GM21515 (cell line): ENCODE measurements at regions not wholly inside any gene's neighbourhood (a gene's known extent, or its start where the extent isn't known, plus 50 kb on each side); places are given as distances from the start of the nearest gene placed in this dataset.

Experiments used
- ATAC-seq: cut with Tn5 transposase; IDR thresholded peaks from one replicate; pipeline ENCODE4 v1.9.1; 2021; ENCODE audit not compliant: unreplicated experiment

DNA sequence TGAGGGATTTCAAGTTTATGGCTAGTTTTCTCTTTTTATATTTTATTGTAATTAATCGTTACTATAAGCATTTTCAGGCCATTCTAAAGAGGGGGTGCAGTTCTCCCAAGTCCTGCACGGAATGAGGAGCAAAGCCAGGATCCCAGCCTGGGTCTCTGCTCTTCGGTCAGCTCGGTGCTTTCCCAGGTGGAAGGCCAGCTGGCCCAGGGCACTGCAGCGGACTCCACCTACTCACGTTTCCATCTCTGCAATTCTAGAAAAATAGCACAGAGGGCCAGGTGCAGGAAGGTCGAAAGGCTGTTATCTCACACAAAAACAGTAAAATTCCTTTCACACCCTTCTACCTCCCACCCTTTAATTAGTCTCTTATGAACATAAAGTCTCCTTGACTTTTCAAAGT, 59.5 kb upstream of the HES1 start:
- no peak for ATAC-seq

DNA sequence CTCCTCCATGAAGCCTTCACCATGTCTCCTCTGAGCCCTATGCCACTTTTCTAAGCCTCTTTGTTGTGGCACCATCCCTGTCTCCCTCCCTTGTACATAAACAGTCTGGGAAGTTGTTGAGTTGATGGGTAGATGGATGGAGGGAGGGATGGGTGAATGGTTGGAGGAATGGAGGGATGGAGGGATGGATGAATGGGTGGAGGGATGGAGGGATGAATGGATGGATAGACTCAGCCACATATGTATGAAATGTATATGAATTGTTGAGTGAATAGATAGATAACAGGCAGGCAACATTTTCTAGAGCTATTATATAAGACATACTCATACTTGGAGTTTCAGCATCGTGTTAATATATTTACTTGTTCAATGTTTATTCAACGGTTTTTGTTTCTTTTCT, 58.3 kb upstream of the HES1 start:
- ATAC-seq, result no peak

DNA sequence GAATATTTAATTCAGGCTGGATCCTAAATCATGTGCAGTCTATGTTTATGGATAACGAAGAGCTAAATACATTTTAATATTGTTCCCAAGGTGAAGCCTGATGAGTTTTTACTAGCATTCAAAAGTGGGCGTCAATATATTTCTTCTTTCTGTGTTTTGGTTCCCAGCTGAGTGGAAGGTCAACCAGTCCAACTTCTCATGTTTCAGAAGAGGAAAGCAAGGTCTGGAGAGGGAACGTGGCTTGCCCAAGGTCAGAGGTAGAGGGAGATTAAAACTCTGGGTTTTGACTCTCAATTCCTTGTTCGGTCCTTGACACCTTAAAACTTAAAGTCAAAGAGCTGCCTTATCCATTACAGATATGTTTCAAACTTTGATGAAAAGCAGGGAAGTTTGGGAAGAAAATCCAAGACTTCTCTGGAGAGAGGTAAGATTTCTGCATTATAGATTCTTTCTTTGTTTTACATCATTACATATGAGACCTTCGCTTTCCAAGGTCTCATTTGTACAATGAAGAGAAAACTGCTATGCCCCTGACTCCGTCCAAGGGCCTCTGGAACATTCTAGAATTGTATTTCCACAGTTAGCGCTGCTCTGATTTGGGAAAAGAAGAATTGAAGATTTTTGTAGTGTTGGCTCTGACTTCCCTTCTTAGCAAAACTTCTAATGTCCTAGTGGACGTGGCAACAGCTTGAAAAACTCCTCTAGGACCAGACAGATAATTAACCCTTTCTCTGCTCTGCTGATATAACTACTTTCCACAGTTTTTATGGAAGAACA, 57.7 kb upstream of the HES1 start:
- no peak for ATAC-seq

DNA sequence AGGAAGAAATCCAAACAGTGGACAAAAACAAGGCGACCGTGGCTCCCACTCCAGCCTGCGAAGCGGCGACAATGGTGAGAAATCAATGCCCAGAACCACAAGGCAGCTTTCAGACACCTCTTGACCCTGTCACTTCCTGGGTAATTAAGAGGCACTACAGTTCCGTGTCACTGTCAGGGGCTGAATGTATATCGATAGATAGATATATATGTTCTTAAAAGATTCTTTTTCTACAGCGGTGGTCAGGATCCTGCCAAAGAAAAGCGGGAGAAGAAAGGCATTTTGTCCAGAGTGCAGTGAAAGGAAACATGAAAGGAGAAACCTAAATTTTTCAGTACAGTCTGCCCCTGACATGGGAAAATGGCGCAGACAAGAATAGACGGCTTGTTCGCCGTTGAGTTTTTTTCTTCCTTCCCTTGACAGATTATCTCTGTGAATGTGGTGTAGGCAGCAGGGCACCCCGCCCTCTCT, 56.2 kb upstream of the HES1 start:
- ATAC-seq, result no peak

DNA sequence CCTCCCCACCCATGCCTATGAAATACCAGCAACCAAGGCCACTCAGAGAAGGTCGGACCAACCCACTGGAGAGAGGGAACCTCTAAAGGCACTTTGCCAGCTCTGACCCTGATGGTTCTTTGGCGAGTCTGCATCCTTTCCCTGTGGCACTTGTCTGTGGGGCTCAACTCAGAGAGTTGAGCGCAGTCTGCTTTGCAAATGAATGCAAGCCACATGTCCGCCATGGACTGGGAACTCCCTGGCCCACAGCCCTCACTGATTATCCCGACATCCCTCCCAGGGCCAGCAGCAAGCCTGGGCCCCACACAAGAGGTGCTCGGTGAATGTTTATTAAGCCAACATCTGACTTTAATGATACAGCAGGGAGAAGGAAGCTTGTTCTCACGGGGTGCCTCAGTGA, 55.5 kb upstream of the HES1 start:
- ATAC-seq, result no peak

DNA sequence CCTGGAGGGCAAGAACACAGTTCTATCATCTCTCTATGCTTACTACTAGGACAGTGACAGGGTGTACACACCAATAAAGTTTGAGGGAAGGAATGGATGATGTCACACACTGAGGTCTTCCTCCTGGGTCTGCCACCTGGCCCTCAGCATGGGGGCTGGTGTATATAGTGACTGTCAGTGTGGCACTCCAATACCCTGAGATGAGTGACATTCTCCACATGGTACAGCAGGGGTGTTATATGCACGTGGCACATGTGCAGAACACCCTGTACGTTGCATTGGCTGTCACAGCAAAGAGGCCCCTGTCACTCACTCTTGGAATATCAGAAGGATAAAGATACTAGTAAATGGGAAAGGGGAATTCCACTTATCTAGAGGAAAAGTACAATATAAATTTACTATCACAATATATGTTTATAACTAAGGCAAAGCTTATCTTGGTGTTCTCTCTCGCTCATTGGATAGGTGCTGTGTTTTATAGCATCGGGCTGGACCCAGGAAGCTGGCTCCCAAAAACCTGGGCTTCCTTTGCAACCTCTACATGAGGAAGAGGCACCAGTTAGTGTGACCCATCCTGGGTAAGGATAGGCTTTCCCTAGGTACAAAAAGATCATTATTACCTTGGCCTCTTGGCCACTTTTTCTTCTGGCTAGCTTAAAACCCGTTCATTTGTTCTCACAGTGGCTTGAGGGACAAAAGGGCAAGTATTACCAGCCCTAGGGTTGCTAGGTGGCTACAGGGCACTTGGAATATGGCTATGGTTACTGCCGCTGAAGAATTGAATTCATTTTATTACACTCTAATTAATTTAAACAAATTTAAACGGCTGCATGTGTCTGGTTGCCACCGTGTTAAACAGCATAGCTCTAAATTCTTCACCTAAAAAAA, 54.8 kb upstream of the HES1 start:
- ATAC-seq, result no peak

DNA sequence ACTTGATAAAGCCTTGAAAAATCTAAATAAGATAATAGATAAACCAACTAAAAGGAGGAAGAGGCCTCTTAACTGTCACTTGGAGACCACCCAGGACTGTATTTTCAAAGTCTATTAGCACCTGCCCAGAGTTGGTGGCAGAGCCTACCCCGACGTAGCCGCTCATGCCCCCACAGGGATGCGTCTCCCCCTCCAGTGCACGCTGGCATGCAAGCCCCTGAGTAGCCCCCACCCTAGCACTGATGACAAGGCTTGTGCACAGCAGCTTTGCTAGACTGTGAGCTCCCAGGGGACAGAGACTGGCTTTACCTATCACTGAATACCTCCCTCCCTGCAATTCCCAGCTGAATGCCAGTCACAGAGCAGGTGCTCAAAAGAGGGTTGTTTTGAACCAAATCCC, 54.1 kb upstream of the HES1 start:
- ATAC-seq, result no peak

DNA sequence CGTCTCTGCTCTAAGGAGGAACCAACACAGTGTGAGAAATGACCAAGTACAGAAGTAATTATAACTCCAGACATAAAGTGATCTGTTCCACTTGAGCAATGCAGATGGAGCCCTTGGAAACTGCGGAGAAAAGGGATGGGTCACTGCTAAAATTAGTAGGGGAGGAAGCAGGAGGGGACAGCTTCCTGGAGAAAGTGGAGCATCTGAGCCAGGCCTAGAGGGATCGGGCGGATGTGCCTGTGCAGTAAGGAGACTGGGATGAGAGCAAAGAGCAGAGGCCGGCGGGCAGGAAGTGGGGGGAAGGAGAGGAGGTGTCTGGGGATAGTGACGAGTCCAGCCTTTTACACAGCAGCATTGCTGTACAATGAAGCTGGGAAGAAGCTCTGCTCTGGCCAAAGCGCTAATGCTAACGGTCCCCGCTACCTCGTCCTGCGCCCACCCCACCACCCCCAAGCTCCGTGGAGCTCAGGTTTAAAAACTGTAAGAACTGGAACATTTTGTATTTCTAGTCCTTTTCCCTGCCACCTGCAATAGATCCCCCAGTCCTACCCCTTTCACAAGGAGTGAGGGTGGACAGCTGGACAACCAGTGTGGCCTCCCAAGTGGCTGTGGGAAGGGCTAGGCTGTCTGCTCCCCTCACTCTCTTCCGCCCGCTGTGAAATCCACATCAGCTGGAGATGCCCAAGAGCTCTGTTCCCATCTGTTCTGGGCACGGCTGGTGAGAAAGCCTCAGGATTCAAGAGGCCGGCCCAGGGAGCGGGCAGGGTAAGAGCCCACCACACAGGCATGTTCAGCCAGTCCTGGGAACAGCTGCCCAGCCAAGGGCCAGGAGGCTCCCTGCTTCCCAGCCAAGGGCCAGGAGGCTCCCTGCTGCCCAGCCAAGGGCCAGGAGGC, 53.0 kb upstream of the HES1 start:
- no peak for ATAC-seq

DNA sequence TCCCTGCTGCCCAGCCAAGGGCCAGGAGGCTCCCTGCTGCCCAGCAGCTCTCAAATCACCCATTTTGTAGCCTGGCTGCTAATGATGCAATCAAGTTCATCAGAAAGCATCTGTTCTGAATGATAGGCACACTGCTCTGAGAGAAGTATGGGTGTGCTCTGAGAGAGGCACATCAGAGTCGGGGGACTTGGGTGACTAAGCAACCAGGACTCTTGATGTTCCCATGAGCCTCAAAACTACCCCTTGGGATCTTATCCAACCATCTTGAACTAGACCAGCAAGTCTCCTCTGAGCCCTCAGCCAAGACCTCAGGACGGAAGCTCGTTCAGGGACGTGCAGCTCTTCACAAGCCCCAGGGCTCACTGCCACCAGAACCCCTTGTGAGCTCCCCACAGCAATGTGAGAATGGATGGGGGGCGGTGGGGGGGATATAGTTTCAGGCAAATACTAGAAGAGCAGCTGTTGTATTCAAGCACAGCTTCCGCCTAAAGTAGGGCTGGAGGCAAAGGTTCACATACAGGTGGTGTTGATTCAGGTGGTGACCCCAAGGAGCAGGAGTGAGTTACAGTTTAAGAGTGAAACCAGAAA, 52.2 kb upstream of the HES1 start:
- peak; percentile 39 for ATAC-seq

DNA sequence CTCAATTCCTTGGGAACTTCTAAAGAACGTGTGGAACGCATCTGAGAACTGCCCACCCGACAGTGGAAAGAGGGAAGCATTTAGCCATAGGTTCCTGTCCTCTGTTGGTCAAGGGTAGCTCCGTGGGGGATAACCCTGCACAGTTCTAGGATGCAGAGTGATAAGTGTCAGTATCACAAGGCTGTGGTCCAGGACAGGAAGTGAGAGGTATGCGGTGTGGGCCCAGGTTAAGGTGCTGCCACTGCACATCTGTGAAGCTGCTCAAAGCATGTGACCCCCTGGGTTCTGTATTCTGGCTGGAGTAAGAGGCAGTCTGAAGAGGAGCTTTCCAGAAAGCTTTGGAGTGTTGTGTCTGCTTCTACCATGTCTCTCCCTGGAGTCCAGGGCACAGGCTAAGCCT, 51.7 kb upstream of the HES1 start:
- peak; percentile 97 for ATAC-seq
